ENCODE measurements at regions not wholly inside any gene's neighbourhood (a gene's known extent, or its start where the extent isn't known, plus 50 kb on each side); places are given as distances from the start of the nearest gene placed in this dataset.

- ATAC-seq (ENCODE audit: low FRiP score): no peak
Observed at GRCh38 chr15:66954601-66955000, 110.8 kb upstream of the SMAD3 start.

DNA sequence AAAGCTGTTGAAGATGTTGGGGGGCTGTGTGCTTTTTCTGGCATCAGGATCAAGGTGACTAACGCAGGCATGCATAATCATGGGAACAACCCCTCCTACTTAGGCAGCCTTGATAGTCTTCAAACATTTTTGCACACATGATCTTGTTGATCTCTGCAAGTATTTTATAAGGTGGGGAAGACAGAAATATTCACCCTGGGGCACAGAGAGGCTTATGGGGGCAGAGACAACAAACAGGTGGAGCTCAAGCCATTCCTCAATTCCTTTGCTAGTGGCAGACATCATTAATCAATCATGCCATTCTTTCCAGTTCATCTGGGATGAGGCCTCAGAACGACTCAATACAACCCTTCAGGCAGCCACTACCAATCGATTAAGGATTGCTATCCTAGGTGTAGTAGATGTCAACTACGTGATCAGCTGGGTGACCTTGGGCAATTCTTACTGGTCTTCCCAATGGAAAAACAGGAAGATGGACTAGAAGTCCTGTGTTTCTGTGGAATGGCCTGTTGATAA lies 110.3 kb upstream of the SMAD3 start:
- ATAC-seq (ENCODE audit: low FRiP score): no peak

More at GRCh38 chr15:66954601-66955000, 110.8 kb upstream of the SMAD3 start:
- no peak for TF ChIP-seq CTCF (IDR thresholded peaks at IDR 0.05)
- DNase-seq (ENCODE audit: low spot score): no peak

DNA sequence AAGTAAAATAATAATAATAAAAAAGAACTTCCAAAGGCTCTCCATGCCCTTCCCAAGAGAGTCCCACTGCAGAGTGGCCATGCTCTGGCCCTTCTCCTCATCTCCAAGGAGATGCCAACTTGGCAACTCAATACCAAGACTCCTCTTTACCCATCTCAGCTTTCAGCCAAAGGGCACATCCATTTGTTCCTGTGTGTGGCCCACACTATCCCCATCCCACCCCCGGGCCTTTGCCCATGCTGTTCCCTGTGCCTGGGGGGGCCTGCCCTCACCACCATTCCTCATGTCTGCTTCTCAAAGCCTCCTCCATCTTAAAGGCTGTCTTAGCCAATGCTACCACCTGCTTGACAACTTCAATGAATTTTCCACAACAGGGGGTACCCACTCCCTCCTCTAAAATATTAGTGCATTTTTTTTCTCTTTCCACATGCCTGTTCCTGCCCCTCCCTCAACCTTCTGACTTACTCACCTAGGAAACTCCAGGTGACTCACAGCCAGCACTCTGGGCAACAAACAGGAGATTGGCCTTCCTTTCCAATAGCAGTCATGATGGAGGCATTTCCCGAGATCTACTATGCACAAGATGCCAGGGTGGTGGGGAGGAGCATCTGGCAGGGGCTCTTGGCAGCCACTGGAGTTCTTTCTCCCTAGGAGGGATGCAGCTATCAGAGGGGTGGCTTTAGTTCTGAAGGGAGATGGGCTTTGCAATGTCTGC lies 109.4 kb upstream of the SMAD3 start:
- DNase-seq (ENCODE audit: low spot score) (no peak), ATAC-seq (ENCODE audit: low FRiP score) (peak; percentile 76)
- no peak for TF ChIP-seq CTCF (IDR thresholded peaks at IDR 0.05)

More for the DNA sequence above, 110.3 kb upstream of the SMAD3 start:
- DNase-seq (ENCODE audit: low spot score): no peak
- no peak for TF ChIP-seq CTCF (IDR thresholded peaks at IDR 0.05)

- TF ChIP-seq CTCF (IDR thresholded peaks at IDR 0.05): no peak
- no peak for DNase-seq (ENCODE audit: low spot score)
- peak; percentile 21 for ATAC-seq (ENCODE audit: low FRiP score)
Observed at GRCh38 chr15:66956672-66957430, 108.6 kb upstream of the SMAD3 start.

DNA sequence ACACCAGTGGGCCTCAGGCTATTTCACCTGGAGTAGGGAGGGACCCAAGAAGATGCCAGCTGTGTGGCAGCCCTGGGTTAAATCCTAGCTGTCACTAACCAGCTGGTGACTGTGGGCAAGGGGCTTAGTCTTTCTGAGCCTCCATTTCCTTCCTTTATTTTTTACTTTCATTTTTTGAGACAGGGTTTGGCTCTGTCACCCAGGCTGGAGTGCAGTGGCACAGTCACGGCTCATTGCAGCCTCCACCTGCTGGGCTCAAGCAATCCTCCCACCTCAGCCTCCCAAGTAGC lies 108.0 kb upstream of the SMAD3 start:
- DNase-seq (ENCODE audit: low spot score) (no peak), ATAC-seq (ENCODE audit: low FRiP score) (no peak)
- no peak for TF ChIP-seq CTCF (IDR thresholded peaks at IDR 0.05)

DNA sequence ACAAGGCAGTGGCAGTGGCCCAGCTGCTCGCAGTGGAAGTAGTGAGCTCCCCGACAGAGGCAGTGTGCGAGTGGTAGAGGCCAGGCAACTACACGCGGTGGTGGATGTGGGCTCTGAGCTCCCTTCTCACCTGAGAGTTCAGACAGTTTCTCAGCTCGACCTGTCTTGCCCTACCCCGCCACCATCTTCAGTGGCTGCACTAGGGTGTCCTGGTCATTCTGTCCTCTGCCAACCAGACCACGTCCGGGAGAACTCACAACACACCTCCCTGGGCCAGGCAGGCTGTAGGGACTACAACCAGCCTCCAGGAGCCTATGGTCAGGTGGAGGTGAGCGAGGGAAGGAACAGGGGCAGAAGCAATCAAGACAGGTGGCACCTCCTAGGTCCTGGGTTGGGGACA lies 106.3 kb upstream of the SMAD3 start:
- TF ChIP-seq CTCF (IDR thresholded peaks at IDR 0.05): no peak
- DNase-seq (ENCODE audit: low spot score) (no peak), ATAC-seq (ENCODE audit: low FRiP score) (no peak)

GRCh38 chr15:66959875-66960274 lies 105.5 kb upstream of the SMAD3 start:
- ATAC-seq (ENCODE audit: low FRiP score) (no peak), DNase-seq (ENCODE audit: low spot score) (no peak)
- TF ChIP-seq CTCF (IDR thresholded peaks at IDR 0.05): no peak

Data from omental fat pad (tissue), 3 donors.